CD4-positive, alpha-beta T cell treated with Interleukin-10 for 1 hour (primary cell): ENCODE measurements at regions not wholly inside any gene's neighbourhood (a gene's known extent, or its start where the extent isn't known, plus 50 kb on each side); places are given as distances from the start of the nearest gene placed in this dataset.

Experiments used
- DNase-seq: peaks from one replicate; pipeline ENCODE4 v3.0.0-alpha.2; 2020

DNA sequence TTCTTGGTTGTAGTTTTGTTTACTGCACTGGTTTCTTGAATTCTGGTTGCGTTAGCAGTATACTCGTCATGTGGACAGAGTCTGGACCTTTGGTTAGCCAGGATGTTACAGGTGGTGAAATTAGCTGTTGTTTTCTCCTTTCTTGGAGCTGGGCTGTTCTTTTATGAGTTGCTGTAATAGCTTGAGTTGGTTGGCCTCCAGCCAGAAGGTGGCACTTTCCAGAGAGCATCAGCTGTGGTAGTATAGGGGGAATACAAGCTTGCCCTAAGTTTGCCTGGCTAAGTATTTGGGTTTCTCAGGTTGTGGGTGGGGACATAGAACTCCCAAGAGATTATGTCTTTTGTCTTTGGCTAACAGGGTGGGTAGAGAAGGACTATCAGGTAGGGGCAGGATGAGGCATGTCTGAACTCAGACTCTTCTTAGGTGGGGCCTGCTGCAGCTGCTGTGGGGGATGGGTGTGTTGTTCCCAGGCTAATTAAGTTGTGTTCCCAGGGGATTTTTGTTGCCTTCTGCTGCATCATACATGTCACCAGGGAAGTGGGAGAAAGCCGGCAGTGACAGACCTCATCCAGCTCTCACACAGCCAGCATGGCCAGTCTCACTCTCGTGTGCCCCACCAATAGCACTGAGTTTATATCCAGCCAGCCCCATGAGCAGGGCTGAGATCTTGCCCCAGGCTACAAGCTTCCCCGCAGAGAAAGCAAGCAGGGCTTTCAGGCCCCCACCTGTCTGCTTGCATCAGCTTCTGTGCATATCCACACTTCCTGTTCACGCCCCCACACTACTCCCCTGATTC, 246.7 kb upstream of the TPK1 start:
- DNase-seq, result no peak

DNA sequence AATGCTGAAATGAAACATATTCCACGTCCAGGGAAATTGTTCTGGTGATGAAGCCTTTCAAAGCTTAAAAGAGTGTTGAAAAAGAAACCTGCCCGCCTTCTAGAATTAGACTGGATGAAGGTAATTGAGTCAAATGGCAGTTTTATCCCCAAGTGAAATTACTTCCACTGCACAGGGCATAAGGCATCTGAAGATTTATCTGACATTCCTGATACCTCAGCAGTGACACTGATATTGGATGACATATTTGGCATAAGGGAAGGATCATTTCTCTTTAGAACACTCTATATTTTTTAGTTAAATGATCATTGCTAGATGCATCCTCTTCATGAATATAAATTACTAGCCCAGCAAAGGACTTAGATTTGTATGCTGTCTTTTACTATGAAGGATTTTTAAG, 229.6 kb upstream of the TPK1 start:
- DNase-seq, result no peak

DNA sequence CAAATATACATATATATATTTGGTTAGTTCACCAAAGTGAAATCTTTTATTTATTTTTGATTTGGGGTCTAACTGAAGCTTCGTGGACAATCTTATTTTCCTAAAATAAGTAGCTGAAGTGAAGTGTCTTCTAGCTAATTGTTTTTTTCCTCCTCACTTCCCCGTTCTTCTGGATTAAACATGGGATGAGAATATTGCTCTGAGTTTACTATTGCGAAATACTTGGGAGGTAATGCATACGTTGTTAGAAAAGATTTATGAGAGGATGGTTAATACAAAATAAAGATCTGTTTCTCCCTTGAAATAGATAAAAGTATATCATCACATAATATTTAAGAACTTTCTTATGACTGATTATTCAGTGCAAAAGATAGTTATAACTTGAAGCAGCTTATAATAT, 228.3 kb upstream of the TPK1 start:
- no peak for DNase-seq

DNA sequence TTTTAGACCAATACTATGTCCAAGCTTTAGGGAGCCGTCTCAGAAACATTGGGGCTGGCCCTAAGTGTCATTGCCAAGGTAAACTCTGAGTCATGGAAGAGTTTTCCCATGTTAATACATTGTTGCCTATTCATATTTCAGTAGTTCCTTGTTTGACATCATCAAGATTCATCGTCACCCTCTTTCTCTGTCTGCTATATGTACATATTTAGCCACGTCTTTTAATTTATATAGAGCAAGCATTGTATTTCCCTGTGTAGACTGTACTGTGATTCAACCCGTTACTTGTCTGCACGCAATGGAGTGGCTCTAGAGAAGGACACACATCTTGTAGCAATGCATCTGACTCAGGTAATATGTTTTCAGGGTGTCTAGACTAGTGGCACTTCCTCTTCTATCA, 217.9 kb upstream of the TPK1 start:
- DNase-seq, result no peak

DNA sequence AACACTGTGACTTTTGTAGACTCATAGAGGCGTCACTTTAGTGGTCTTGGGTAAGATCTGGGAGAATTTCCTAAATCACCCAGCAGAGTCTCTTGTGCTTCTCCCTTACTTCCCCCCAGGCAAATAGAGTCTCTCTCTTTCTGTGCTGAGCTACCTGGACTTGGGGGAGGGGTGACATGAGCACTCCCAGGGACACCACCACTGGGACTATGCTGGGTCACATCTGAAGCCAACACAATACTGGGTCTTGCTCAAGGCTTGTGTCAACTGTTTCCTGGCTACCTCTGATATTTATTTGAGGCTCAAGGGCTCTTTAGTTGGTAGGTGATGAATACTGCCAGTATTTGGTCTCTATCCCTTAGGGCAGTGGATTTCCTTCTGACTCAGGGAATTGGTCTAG, 214.6 kb upstream of the TPK1 start:
- DNase-seq, result no peak

DNA sequence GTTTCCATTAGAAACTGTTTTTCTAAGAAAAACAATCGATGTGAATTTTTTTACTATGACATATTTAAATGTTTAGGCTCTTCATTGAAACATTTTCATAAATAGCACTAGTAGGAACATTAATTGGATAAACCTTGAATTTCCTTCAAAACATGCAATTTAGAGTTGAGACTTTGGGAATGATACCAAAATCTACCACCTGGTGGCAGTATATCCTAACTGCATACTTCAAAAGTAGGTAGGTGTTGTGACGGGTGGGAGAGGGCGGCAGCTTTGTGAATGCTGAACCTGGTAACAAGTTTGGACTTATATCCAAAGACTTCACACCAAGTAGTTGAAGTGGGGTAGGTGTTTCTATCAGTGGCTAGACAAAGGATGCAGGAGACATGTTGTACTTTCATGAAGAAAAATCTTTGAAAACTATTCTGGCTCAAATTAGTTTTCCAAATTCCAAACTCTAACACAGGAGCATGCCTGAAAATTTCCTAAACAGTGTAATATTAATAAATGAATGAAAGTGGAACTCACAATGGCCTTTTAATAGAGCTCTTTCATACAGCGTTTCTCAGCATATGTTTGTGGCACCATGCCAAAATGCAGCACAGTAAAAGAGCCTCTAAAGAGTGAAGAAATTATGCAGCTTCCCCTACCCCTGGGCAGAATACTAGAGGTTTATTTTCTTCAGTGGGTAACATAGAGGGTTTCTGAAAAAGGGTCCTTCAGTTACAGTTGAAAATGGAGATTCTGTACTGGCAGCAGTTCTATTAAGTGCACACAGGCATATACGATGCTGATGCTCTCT, 201.0 kb upstream of the TPK1 start:
- peak; percentile 51 for DNase-seq

DNA sequence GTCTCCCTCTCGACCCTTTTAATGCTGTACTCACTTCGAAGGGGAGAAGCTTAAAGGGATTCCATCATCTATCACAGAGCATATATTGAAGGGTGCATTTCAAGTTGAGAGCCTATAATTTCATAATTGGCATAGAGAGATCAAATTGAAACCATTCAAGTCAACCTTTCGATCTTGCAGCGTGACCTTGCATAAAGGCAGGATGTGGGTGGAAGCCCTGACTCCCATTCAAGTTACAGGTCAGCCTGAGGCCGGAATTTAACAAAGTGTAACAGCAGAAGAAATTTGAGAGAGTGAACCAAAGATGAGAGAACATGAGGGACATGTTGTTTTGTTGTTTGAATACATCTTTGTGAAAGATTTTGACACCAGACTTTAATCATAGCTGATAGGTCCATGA, 195.3 kb upstream of the TPK1 start:
- no peak for DNase-seq

DNA sequence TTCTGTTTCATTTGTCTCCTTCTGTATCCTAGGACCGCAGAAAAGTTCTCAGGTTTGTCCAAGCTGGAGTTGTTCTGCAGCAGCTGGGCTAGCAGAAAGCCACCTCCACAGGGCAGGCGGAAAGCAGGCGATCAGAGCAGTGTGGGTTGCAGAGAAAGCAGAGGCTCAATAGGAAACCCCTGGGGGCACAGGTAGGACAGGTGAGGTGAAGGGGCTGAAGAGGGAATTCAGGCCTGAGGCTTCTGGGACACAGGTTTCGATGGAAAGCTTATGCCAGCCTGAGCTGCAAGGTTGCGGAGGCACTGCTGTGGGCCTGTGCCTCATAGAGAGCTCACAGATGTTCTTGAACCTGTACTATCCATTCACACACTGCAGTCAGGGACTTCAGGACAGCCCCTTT, 194.9 kb upstream of the TPK1 start:
- no peak for DNase-seq

DNA sequence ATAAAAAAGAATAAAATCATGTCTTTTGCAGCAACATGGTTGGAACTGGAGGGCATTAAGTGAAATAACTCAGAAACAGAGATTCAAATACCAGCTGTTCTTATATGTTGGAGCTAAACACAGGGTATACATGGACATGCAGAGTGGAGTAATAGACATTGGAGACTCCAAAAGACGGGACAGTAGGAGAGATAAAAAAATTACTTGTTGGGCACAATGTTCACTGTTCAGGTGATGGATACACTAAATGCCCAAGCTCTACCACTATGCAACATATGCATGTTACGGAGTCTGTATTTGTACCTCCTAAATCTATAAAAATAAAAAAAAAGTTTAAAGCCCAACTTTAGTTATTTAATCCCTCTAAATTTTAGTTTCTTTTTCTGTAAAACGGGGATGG, 184.6 kb upstream of the TPK1 start:
- no peak for DNase-seq

DNA sequence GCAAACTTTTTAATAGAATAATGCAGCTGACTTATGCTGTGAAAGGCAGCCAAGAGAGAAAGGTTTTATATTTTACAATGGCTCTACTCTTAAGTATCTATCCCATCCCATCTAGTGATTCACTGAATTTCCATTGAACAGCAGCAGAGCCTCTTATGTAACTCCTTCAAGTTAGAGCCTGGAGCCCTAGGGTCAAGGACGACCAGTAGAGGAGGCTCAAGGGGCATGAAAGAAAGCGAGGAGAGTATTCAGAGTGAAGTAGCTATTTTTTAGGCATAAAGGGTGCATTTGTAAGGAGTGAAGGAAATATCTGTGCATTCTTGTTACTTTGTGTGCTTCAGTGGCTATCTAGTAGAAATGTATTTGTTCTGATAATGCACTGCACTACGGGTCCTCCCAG, 180.2 kb upstream of the TPK1 start:
- DNase-seq, result no peak

DNA sequence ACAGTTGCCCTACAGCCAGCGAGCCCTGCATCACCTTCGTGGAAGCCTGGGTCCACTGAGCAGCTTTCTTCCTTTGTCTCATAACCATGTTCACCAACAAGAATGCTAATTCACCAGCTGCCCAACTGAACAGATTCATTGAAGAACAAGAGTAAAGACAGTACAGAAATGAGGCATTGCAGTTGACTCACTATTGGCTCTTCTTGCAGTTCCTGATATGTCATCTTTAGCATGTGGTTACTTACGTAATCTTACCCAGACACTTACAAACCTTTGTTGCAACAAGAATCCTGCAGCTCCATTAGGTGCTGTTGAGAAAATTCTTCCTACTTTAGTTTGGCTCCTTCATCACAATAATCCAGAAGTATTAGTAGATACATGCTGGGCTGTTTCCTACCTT, 174.0 kb upstream of the TPK1 start:
- no peak for DNase-seq

DNA sequence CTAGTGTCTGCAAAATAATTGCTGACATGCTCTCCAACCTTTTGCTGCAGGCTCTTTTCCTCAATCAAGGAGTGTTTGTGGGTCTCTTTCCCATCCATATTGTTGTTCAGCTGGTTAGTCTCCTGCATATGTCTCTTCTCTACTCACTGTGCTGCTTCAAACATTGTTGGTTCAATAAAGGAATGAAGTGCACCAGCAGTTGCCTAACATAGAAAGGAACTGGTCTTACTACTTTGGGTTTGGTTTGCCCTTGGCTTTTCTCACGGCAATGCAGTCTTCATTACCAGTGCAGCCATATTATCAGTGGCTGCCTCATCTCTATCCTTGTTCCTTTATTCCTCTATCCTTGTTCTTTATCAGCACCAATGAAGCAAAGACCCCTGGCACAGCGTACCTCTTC, 169.7 kb upstream of the TPK1 start:
- DNase-seq, result no peak

DNA sequence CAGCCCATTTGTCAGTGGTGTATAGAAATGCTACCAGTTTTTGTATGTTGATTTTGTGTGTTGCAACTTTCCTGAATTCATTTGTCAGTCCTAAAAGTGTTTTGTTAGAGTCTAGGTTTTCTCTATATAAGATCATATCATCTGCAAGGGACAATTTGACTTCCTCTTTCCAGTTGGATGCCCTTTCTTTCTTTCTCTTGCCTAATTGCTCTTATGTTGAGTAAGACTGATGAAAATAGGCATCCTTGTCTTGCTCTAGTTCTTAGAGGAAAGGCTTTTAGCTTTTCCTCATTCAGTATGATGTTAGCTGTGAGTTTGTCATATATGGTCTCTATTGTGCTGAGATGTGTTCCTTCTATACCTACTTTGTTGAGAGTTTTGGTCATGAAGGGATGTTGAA, 161.7 kb upstream of the TPK1 start:
- DNase-seq, result no peak

DNA sequence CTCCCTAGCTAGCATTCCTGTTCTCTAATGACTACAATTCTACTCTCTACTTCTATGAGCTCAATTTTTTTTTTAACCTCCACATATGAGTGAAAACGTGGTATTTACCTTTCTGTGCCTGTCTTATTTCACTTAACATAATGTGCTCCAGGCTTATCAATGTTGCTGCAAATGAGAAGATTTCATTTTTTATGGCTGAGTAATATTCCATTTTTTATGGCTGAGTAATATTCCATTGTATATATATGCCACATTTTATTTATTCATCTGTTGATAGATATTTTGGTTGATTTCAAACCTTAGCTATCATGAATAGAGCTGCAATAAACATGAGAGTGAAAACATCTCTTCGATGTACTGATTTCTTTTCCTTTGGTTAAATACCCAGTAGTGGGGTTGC, 159.6 kb upstream of the TPK1 start:
- no peak for DNase-seq

DNA sequence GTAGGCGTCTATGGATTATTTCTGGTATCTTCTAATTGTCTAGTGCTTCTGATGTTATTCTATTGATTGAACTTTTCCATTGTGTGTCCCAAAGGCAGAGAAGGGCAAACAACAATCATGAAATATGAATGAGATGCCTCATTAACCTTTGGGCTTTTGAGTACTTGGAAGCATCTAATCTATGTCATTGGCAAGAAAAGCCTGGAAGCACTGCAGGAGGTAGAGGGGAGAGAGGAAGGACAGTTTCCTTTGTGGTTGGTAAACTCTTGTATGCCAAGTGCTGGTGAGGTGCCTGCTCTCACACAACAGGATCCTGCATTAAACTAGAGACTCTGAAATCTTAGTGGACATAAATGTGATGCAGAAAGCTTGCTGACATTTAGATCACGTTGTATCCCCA, 155.2 kb upstream of the TPK1 start:
- no peak for DNase-seq

DNA sequence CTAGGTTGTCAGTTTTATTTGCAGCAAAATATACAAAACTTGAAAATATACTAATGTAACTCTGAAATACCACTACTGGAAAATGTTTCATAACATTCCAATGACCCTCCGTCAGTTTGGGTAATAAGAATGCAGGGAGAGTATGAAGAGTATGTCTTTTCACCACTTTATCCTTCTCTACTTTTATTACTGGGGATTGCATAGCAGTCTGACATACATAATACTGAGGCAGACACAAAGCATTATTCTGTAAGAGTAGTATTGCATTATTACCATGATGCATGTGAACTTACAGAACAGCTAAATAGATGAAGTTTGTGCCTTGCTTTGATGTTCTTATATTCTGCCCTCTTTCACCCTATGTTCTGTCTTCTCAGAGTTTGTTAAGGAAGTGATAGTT, 151.8 kb upstream of the TPK1 start:
- no peak for DNase-seq

DNA sequence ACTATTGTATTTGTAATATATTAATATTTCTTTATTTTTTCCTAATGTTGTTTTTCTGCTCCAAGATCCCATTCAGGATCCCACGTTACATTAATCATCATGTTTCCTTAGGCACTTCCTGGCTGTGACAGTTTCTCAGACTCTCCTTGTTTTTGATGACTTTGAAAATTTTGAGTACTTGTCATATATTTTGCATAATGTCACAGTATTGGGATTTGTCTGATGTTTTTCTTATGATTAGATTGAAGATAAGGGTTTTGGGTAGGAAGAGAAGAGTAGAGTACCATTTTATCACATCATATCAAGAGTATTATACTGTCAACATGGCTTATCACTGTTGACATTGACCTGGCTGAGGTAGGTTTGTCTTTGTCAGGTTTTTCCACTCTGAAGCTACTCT, 146.3 kb upstream of the TPK1 start:
- DNase-seq, result no peak

DNA sequence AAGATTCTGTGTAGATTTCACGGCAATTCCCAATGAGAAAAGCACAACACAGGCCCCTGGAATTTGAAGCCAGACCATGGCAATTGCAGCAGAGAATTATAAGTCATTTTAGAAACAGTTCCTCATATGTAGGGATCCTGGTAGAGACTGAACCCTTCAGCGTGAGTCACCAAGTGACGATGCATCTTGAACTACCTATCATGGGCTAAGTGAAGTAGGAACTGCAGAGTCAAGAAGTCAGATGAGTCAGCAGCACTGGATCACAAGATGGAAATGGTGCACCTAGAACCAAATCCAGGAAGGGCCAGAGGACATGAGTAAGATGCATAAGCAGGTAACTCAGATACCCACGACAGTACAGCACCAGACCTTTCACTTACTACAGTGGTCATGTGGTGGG, 140.0 kb upstream of the TPK1 start:
- DNase-seq, result no peak

DNA sequence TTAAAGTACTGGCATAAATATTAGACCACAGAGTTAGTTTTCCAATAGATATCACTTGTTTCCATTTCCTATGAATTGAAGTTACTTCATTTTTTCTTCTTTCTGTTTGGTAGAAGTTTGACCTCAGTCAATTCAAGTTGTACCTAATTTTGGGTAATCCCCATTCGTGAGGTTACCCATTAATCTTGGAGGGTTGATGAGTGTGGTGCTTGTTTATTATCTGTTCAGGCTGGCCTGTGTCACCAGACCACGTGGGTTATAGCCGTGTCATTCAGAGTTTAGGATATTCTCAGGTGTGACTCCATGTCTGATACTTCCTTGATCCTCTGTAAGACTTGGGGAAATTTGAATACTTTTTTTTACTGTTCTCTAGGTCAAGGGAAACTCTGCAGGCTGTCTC, 133.9 kb upstream of the TPK1 start:
- no peak for DNase-seq

DNA sequence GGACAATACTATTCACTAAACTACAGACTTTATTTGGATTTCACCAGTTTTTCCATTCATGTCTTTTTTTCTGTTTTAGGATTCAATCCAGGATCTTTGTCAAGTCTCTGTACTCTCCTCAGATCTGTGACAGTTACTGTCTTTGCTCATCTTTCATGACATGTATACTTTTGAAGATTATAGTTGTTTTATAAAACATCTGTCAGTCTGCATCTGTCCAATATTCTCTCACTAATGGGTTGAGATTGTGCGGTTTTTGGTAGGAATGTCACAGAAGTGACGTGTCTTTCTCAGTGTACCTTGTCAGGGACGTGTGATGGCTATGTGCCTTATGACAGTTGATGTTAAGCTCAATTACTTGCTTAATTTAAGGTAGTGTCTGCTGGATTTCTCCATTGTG, 124.9 kb upstream of the TPK1 start:
- no peak for DNase-seq

DNA sequence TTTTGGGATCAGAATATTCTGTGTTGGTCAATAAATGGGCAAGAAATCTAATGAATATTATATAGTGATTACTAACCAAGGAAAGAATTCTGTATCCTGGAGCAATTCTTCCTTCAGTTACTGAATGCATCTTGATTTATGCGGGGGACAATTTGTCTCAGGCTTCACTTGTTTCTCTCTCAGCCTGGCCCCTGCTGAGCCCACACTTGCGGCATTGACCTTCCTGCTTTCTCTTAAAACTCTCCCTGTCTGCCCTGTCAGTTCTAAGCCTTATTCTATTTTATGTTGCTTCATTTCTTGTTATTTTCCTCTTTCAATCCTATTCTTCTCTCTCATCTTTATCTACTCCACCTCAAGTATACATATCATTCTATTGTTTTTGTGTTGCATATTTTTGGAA, 122.1 kb upstream of the TPK1 start:
- DNase-seq, result no peak

DNA sequence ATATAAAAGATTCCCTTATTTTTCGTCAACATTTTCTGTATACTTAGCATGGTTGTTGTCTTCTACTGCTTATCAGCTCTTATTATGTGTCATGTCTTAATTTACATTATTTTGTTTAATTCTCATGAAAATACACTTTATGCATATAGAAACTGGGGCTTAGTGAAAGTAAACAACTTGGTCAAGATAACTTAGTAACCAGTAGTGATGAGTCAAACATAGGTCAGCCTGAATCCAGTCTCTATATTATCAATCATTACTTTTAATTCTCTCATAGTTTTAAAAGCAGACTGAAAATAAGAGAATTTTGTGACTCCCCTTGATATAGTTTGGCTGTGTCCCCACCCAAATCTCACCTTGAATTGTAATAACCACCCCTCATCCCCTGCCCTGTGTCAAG, 119.6 kb upstream of the TPK1 start:
- DNase-seq, result no peak

DNA sequence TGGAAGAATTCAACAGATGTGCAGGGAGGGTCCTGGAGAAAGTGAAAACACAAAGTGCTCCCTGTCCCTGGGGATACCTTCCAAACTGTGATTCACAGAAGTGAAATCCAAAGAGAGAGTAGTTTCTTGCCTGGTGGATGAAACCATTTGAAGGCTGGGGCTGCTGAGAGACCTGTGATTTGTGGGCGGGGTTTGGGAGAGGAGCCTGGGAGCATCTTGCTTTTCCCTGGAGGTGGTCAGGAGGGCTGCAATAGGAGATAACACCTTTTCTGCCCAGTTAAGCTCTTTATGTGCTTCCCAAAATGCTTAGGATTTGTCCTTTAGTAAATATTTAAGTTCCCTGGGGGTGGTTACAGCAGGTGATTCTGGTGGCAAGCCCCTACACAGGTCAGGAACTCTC, 105.3 kb upstream of the TPK1 start:
- DNase-seq, result no peak

DNA sequence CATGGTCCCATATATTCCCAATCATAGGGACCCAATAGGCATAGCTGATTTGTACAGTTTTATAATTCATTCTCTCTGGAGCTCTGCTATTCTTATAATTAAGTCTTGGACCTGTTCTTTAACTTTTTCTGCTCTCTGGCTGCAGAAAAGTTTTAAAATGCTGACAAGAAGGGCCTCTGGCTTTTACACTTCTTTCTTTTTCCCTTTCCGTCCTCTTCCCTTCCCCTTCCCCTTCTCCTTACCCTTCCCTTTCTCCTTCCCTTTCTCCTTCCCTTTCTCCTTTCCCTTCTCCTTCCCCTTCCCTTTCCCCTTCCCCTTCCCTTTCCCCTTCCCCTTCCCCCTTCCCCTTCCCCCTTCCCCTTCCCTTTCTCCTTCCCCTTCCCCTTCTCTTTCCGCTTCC, 101.3 kb upstream of the TPK1 start:
- DNase-seq, result no peak

DNA sequence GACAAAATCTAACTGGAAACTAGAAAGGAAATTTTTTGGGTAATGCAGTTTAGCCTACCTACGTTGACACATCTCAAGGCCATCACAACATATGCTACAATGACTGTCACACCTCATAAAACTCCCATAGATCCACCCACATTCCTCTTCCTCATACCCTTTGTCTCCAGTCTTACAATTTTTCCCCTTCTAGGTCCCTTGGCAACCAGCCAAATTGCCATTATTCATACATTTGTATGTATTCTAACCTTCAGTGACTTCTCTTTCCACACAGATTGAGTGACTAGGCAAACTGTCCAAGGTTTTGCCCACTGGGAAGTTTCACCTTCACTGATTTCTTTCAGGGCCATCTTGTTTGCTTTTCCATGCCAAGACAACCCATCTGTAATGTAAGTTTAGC, 100.5 kb upstream of the TPK1 start:
- DNase-seq, result no peak
